ENCODE measurements at regions not wholly inside any gene's neighbourhood (a gene's known extent, or its start where the extent isn't known, plus 50 kb on each side); places are given as distances from the start of the nearest gene placed in this dataset.

- Histone ChIP-seq H3K27me3 (peaks cover 0 to 12% (median 0%) of the 10 kb centered on the region in 7 donors), H3K4me3 (no peak overlapping the region), H3K4me1 (peaks cover 0 to 27% (median 0%) of the 10 kb centered on the region in 9 donors), H3K36me3 (no peaks in the 10 kb centered on the region), H3K9me3 (no peaks in the 10 kb centered on the region), H3K27ac (no peak overlapping the region)
- ATAC-seq, result no peak
- intact Hi-C loops (cut with DNase I), result no loop called here
- WGBS, 2 donors, result 26 to 38% methylated on average over 2 of the region's 2 CpGs
- no peak for TF ChIP-seq CTCF (IDR thresholded peaks at IDR 0.05)
- no peak for DNase-seq
Measured at GRCh38 chr3:154779571-154779970, 300.5 kb upstream of the MME start.

- WGBS, 2 donors, result 49 to 65% methylated on average over 1 of the region's 1 CpG
- peaks cover 0 to 12% (median 0%) of the 10 kb centered on the region in 7 donors for H3K27me3 ChIP-seq
- peaks cover 0 to 16% (median 0%) of the 10 kb centered on the region in 9 donors for H3K4me1 ChIP-seq
- no peaks in the 10 kb centered on the region for H3K9me3 ChIP-seq
- intact Hi-C loops (cut with DNase I), result no loop called here
- no peak overlapping the region for H3K27ac ChIP-seq
- no peak for TF ChIP-seq CTCF (IDR thresholded peaks at IDR 0.05)
- H3K4me3 ChIP-seq, result no peak overlapping the region
- no peaks in the 10 kb centered on the region for H3K36me3 ChIP-seq
- ATAC-seq, result peak in 2 of 8 donors; percentile 8 to 48
- no peak for DNase-seq
Measured at GRCh38 chr3:154778057-154778456, 302.1 kb upstream of the MME start.

- Histone ChIP-seq H3K9me3 (no peaks in the 10 kb centered on the region), H3K36me3 (no peaks in the 10 kb centered on the region), H3K4me1 (peaks cover 0 to 2% (median 0%) of the 10 kb centered on the region in 9 donors), H3K4me3 (no peak overlapping the region), H3K27ac (no peak overlapping the region), H3K27me3 (peaks cover 0 to 12% (median 0%) of the 10 kb centered on the region in 7 donors)
- TF ChIP-seq CTCF (IDR thresholded peaks at IDR 0.05), result no peak
- DNase-seq, result no peak
- WGBS, 2 donors, result 42 to 44% methylated on average over 5 of the region's 5 CpGs
- intact Hi-C loops (cut with DNase I), result no loop called here
- no peak for ATAC-seq
Measured at GRCh38 chr3:154776549-154777225, 303.4 kb upstream of the MME start.

- TF ChIP-seq CTCF (IDR thresholded peaks at IDR 0.05), result no peak
- ATAC-seq, result no peak
Measured at GRCh38 chr3:154775821-154776548, 304.1 kb upstream of the MME start.

More at GRCh38 chr3:154775821-154776548, 304.1 kb upstream of the MME start:
- no peaks in the 10 kb centered on the region for H3K36me3 ChIP-seq
- no peak overlapping the region for H3K4me3 ChIP-seq
- WGBS, 2 donors, result 40 to 43% methylated on average over 1 of the region's 1 CpG
- no peak overlapping the region for H3K27ac ChIP-seq
- peaks cover 0 to 12% (median 0%) of the 10 kb centered on the region in 7 donors for H3K27me3 ChIP-seq
- H3K9me3 ChIP-seq, result no peaks in the 10 kb centered on the region
- no peak for DNase-seq
- no peaks in the 10 kb centered on the region for H3K4me1 ChIP-seq
- intact Hi-C loops (cut with DNase I), result no loop called here
